ENCODE measurements at regions not wholly inside any gene's neighbourhood (a gene's known extent, or its start where the extent isn't known, plus 50 kb on each side); places are given as distances from the start of the nearest gene placed in this dataset.
"Not testable (repeated sequence)": the region's sequence is repeated elsewhere in the genome, so short reads cannot be mapped to it uniquely, and the experiment has no call there.

- H2BK5ac ChIP-seq (ENCODE audit: low read depth, low read length, poor library complexity, severe bottlenecking); H2AFZ ChIP-seq (replicated peaks; ENCODE audit: low read length, poor library complexity); H3K4me1 ChIP-seq (ENCODE audit: control insufficient read depth, insufficient read depth, low read length); dilution Hi-C loops (cut with HindIII; ENCODE audit: low sequenced_read_pairs, unreplicated experiment); H3K9me1 ChIP-seq (ENCODE audit: insufficient read depth, low read length); H3K14ac ChIP-seq (replicated peaks; ENCODE audit: low read depth, low read length); H3K79me1 ChIP-seq (ENCODE audit: low read depth in 1 of 2, low read length in 2 of 2); H2BK15ac ChIP-seq (ENCODE audit: low read depth, low read length); H2AK5ac ChIP-seq (ENCODE audit: low read depth, low read length); H2BK120ac ChIP-seq (ENCODE audit: low read depth, low read length); H3K36me3 ChIP-seq (ENCODE audit: control insufficient read depth, insufficient read depth, low read length); H4K5ac ChIP-seq (ENCODE audit: low read depth, low read length); H3K4ac ChIP-seq (ENCODE audit: low read depth, low read length); BruUV-seq (replicated peaks); H3K9ac ChIP-seq (ENCODE audit: low read depth, low read length); H4K8ac ChIP-seq (ENCODE audit: low read depth in 2 of 2, low read length in 2 of 2); DNase-seq; H2BK20ac ChIP-seq (ENCODE audit: low read depth, low read length); H2AK9ac ChIP-seq (replicated peaks; ENCODE audit: low read depth, low read length, poor library complexity); H3K27me3 ChIP-seq (ENCODE audit: control insufficient read depth, insufficient read depth, low read length); H3K27ac ChIP-seq (ENCODE audit: insufficient read depth, low read length); H4K91ac ChIP-seq (ENCODE audit: insufficient read depth, low read depth, low read length); H3K4me3 ChIP-seq (ENCODE audit: insufficient read depth, low read depth, low read length); H3K23ac ChIP-seq (ENCODE audit: low read depth, low read length); H3K56ac ChIP-seq (ENCODE audit: extremely low read depth, insufficient read depth, low read length); ATAC-seq (ENCODE audit: low read depth); POLR2A ChIA-PET (ENCODE audit: unreplicated experiment); H3K4me2 ChIP-seq (ENCODE audit: low read depth, low read length); H4K20me1 ChIP-seq (ENCODE audit: insufficient read depth, low read length); H3K18ac ChIP-seq (ENCODE audit: low read depth, low read length); intact Hi-C loops (cut with micrococcal nuclease); H3K9me3 ChIP-seq (ENCODE audit: control insufficient read depth, insufficient read depth, low read length): not testable (repeated sequence)
- no CpG with 5 or more reads among the region's 1 CpG for WGBS, 2 experiments (ENCODE audit: extremely low coverage in 2 of 2, insufficient read length in 1 of 2)
- in situ Hi-C loops (cut with MboI; ENCODE audit: low sequenced_read_pairs), result loop anchor here (25.0 kb wide), 1 partner anchor 812 kb away; no protein-coding TSS in a partner anchor
- CTCF ChIA-PET, result interaction anchor here (0.6 kb wide), 1 partner anchor 200 kb away, joined by 4 read pairs; no protein-coding TSS in a partner anchor
These were observed 204.4 kb upstream of the THRB start for GRCh38 chr3:24699078-24699477.
